Rectal smooth muscle tissue (tissue), 1 donor: ENCODE measurements at regions not wholly inside any gene's neighbourhood (a gene's known extent, or its start where the extent isn't known, plus 50 kb on each side); places are given as distances from the start of the nearest gene placed in this dataset.
"Not testable (repeated sequence)": the region's sequence is repeated elsewhere in the genome, so short reads cannot be mapped to it uniquely, and the experiment has no call there.

ENCODE experiments used
- H3K27ac ChIP-seq: one replicate; pipeline ENCODE4 v1.7.0; 2013; ENCODE audit warnings: low read depth, low read length, inconsistent platforms
- H3K27me3 ChIP-seq: one replicate; pipeline ENCODE4 v1.7.0; 2013; ENCODE audit warnings: low read length; ENCODE audit not compliant: control insufficient read depth, insufficient read depth
- H3K36me3 ChIP-seq: one replicate; pipeline ENCODE4 v1.7.0; 2013; ENCODE audit warnings: low read length; ENCODE audit not compliant: control insufficient read depth, insufficient read depth
- H3K4me1 ChIP-seq: one replicate; pipeline ENCODE4 v1.7.0; 2013; ENCODE audit warnings: low read length; ENCODE audit not compliant: control insufficient read depth, insufficient read depth
- H3K4me3 ChIP-seq: one replicate; pipeline ENCODE4 v1.7.0; 2013; ENCODE audit warnings: low read length
- H3K9ac ChIP-seq: one replicate; pipeline ENCODE4 v1.7.0; 2013; ENCODE audit warnings: low read length

- H3K9ac ChIP-seq = not testable (repeated sequence)
These were observed 220.9 kb downstream of the VAPA start for GRCh38 chr18:10134749-10135148.

DNA sequence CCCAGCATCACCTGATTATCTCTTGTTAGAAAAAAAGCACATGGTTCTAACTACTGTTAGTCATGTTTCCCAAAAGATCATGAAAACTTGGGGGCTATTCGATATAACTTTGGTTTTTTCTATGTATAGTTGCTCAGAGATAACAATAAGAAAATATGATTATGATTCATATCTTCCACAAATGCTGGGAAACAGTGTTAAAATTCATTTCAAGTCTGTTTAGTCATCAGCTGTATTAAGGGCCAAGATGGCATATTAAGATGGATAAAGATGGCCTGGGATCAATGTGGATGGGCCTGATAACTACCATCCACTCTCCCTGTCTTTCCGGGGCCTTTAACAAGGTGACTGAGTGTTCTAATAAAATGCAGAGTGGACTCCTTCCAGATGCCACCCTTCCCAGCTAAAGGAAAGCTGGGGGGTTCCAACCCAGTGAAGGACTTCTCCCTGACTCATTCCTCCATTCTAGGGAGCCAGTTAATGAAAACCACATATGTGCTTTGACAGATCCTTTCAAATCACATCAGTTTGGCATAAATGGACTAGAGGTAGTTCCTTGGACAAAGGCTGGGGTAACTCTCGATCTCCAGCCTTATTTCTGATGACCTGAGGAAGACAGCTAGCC, 221.6 kb downstream of the VAPA start:
- Histone ChIP-seq H3K27ac (no peak overlapping the region), H3K36me3 (no peaks in the 10 kb centered on the region), H3K27me3 (peaks cover 5% of the 10 kb centered on the region), H3K4me1 (no peaks in the 10 kb centered on the region), H3K4me3 (no peak overlapping the region), H3K9ac (no peak overlapping the region)

More at GRCh38 chr18:10134749-10135148, 220.9 kb downstream of the VAPA start:
- not testable (repeated sequence) for H3K36me3 ChIP-seq, H3K27me3 ChIP-seq, H3K27ac ChIP-seq, H3K4me3 ChIP-seq, H3K4me1 ChIP-seq

GRCh38 chr18:10138719-10139118, 224.9 kb downstream of the VAPA start:
- H3K9ac ChIP-seq = no peak overlapping the region
- no peak overlapping the region for H3K4me3 ChIP-seq
- no peaks in the 10 kb centered on the region for H3K27me3 ChIP-seq
- H3K4me1 ChIP-seq = no peaks in the 10 kb centered on the region
- no peaks in the 10 kb centered on the region for H3K36me3 ChIP-seq
- H3K27ac ChIP-seq = no peak overlapping the region

DNA sequence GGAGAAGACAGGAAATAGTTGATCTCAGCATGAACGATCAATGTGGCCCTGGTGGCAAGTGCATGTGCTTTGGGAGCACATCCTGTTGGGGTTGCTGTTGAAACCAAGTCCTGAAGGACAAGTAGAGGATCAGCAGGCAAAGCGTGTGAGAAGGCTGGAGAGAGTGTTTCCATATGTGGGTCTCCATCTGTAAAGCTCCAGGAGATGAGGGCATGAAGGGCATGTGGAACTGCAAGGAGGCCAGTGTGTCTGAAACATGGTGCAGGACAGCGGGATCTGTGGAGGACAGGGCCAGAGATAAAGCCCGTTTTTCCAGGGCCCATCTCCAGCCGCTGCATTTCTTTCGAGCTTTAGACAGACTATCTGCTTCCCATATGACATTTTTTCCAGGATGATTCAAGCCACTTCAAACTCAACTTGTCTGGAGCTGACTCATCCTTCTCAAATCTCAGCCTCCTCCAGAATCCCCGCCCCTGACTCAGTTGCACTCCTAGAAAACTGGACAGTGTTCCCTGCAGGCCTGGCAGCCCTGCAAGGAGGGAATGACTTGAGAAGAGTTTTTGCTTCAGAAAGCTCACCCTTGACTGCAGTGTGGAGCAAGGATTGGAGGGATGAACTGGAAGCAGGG, 226.1 kb downstream of the VAPA start:
- H3K27ac ChIP-seq = no peak overlapping the region

GRCh38 chr18:10140461-10141282, 226.9 kb downstream of the VAPA start:
- no peak overlapping the region for H3K9ac ChIP-seq
- no peaks in the 10 kb centered on the region for H3K36me3 ChIP-seq
- H3K27ac ChIP-seq = no peak overlapping the region
- H3K27me3 ChIP-seq = no peaks in the 10 kb centered on the region
- no peaks in the 10 kb centered on the region for H3K4me1 ChIP-seq
- H3K4me3 ChIP-seq = no peak overlapping the region

More for the DNA sequence above, 226.1 kb downstream of the VAPA start:
- no peaks in the 10 kb centered on the region for H3K4me1 ChIP-seq
- no peaks in the 10 kb centered on the region for H3K36me3 ChIP-seq
- H3K27me3 ChIP-seq = no peaks in the 10 kb centered on the region
- H3K4me3 ChIP-seq = no peak overlapping the region
- no peak overlapping the region for H3K9ac ChIP-seq

GRCh38 chr18:10141559-10141958, 227.7 kb downstream of the VAPA start:
- no peak overlapping the region for H3K27ac ChIP-seq
- no peaks in the 10 kb centered on the region for H3K36me3 ChIP-seq
- H3K27me3 ChIP-seq = no peaks in the 10 kb centered on the region
- H3K4me1 ChIP-seq = no peaks in the 10 kb centered on the region
- no peak overlapping the region for H3K9ac ChIP-seq
- no peak overlapping the region for H3K4me3 ChIP-seq

DNA sequence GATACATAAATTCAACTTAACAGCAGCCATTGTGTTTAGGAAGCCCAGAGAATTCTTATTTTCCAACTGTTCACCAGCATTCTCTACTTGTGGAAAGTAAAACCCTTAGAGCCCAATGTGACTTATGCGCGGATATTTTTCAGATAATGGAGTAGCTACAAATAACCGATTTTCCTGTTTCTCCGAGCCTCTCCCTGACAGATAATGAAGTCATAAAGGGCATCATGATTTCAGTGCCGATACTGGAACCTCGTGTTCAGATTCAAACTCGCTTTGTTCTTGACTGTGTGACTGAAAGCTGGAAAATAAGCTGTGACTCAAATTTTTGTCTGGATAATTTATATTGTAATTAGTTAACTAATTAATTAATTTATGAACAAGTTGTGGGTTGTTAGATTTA, 228.2 kb downstream of the VAPA start:
- Histone ChIP-seq H3K27me3 (no peaks in the 10 kb centered on the region), H3K4me3 (no peak overlapping the region), H3K4me1 (no peaks in the 10 kb centered on the region), H3K36me3 (no peaks in the 10 kb centered on the region), H3K9ac (no peak overlapping the region), H3K27ac (no peak overlapping the region)

DNA sequence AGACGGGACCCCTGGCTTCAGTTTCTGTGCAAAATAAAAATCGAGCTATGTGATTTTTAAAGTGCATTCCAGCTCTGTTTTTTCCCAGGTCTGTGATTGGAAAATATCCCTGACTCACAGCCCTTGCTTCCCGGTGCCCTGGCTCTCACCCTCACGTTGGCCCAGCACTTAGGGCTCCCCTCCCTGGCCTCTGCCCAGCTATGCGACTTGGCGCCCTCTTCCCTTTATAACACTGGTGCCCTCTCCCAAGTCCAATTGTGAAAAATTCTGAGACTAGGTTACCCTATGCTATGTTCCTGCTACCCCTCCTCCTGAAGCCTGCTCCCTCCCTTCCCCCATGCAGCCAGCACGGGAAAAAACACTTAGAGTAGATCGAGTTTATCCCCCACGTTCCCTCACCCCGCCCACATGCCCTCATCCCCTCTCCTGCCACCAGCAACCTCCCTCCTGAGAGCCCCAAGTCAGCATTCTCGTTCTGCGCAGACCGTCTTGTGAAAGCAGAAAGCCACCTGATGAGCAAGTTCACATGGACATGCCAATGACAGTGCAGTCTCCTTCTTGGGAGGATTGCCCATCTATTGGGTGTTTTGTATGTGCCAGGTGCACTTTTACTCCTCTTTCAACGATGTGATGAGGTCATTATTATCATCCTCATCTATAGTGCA, 228.8 kb downstream of the VAPA start:
- no peak overlapping the region for H3K4me3 ChIP-seq
- no peaks in the 10 kb centered on the region for H3K36me3 ChIP-seq
- no peaks in the 10 kb centered on the region for H3K27me3 ChIP-seq
- no peak overlapping the region for H3K9ac ChIP-seq
- no peaks in the 10 kb centered on the region for H3K4me1 ChIP-seq
- H3K27ac ChIP-seq = no peak overlapping the region

GRCh38 chr18:10143596-10143995, 229.8 kb downstream of the VAPA start:
- H3K4me3 ChIP-seq = no peak overlapping the region
- H3K27me3 ChIP-seq = no peaks in the 10 kb centered on the region
- no peak overlapping the region for H3K27ac ChIP-seq
- H3K9ac ChIP-seq = no peak overlapping the region
- H3K36me3 ChIP-seq = no peaks in the 10 kb centered on the region
- H3K4me1 ChIP-seq = no peaks in the 10 kb centered on the region

DNA sequence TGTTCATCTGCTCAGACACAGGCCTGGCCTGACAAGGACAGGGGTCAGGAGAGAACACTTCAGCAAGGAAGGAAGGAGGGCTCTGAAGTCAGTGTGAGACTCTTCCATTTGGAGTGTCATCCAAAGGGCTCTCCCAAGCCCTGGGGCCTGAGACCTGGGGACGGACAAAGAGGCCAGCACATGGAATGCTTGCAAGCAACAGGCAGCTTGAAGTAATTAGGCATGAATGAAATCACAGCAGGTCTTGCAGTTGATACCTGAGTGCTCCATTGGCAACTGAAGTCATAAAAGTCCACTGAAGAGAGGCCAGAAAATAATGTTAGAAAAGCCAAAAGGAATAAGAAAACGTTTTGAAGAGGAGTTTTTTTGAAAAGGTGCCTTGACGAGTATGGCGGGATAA, 231.7 kb downstream of the VAPA start:
- H3K27me3 ChIP-seq = no peaks in the 10 kb centered on the region
- no peak overlapping the region for H3K27ac ChIP-seq

GRCh38 chr18:10147226-10147625, 233.4 kb downstream of the VAPA start:
- Histone ChIP-seq H3K4me3 (no peak overlapping the region), H3K27ac (no peak overlapping the region), H3K27me3 (no peaks in the 10 kb centered on the region), H3K9ac (no peak overlapping the region), H3K36me3 (no peaks in the 10 kb centered on the region), H3K4me1 (no peaks in the 10 kb centered on the region)

More for the DNA sequence above, 231.7 kb downstream of the VAPA start:
- Histone ChIP-seq H3K4me1 (no peaks in the 10 kb centered on the region), H3K36me3 (no peaks in the 10 kb centered on the region), H3K9ac (no peak overlapping the region), H3K4me3 (no peak overlapping the region)

- Histone ChIP-seq H3K36me3 (no peaks in the 10 kb centered on the region), H3K27ac (no peak overlapping the region), H3K9ac (no peak overlapping the region), H3K27me3 (no peaks in the 10 kb centered on the region), H3K4me3 (no peak overlapping the region), H3K4me1 (no peaks in the 10 kb centered on the region)
These were observed 233.9 kb downstream of the VAPA start for GRCh38 chr18:10147752-10148151.
